Stimulated activated CD4-positive, alpha-beta T cell treated with anti-CD3 and anti-CD28 coated beads, Interleukin-2, amount 100 ng/mL, for 48 hours (primary cell): ENCODE measurements at regions not wholly inside any gene's neighbourhood (a gene's known extent, or its start where the extent isn't known, plus 50 kb on each side); places are given as distances from the start of the nearest gene placed in this dataset.
A peak's percentile ranks its signal among the peaks of the same experiment; 100 is the strongest.

ENCODE experiments used
- DNase-seq, 2 donors: peaks; one replicate each; pipeline ENCODE4 v3.0.0-alpha.2; 2020

GRCh38 chr4:123455360-123455759, 58.8 kb downstream of the SPRY1 start:
- no peak for DNase-seq

GRCh38 chr4:123462007-123462406, 65.4 kb downstream of the SPRY1 start:
- no peak for DNase-seq

GRCh38 chr4:123463869-123464268, 67.3 kb downstream of the SPRY1 start:
- no peak for DNase-seq

GRCh38 chr4:123465416-123465815, 68.8 kb downstream of the SPRY1 start:
- no peak for DNase-seq

DNA sequence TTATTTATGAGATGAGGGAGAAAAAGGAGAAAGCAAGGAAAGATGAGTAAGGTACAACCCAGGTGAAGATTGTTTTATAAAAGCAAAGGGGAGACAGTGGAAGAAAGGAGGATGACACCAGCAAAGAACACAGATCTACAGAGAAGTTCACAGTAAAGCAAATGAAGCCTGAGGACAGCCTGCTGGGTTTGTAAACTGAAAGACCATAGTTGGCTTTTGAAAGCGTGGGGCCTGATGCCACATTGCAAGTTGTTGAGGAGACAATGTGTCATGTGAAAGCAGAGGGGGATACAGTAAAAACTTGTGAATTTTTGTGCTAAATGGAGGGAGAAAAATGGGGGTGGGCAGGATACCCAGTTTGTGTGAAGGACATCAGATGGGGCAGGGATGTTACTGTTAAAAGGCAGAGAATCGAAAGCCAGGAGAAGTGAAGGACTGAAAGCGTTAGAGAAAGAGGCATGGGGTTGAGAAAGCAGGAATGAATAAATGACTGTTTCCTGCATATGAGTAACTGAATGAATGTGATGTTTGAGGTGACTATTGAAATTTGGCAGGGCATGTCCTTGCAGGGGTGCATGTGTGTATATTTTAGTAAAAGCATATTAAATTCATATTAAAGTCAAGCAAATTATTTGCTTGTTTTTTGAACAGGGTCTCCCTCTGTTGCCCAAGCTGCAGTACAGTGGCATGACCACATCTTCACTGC, 69.6 kb downstream of the SPRY1 start:
- DNase-seq: no peak

DNA sequence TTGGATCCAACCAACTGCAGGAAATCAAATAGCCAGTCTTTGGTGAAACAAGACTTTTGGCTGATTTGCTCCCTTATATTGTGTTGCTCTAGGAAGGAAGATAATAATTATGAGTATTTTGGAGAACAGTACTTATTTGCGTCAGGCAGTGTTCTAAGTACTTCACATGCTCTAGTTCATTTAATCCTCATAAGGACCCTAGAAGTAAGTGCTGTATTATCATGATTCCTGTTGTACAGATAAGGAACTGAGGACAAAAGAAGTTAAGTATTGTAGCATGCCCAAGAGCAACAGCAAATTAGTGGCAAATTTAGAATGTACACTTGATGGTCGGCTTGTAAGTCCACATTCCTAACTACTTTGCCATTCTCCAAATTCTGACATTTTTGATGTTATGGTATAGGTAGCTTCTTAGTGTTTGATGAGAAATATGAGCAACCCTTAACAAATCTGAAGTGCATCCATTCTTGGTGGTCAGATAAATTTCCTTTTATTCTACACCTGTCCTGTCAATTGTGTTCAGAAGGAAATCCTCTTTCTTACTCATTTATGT, 72.0 kb downstream of the SPRY1 start:
- DNase-seq: no peak

GRCh38 chr4:123469245-123469644, 72.7 kb downstream of the SPRY1 start:
- DNase-seq: no peak

- no peak for DNase-seq
Observed at GRCh38 chr4:123469696-123470095, 73.1 kb downstream of the SPRY1 start.

DNA sequence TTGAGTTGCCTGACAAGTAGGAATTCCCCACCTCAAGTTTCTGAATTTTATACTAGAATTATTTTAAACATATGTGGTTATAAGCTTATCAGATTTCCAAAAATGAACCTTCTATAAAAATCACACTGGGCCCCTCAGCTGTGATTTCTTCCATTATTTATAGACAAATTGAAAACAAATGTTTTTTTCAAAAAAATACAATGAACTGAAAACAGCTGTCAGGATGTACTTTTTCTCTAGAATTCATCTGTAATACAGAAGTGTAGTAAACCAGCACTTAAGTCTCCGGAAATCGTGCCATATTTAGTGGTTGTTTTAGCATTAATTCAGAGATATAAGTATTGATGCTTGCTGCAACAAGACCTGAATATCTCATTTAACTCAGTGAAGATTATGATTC, 74.0 kb downstream of the SPRY1 start:
- DNase-seq: no peak

DNA sequence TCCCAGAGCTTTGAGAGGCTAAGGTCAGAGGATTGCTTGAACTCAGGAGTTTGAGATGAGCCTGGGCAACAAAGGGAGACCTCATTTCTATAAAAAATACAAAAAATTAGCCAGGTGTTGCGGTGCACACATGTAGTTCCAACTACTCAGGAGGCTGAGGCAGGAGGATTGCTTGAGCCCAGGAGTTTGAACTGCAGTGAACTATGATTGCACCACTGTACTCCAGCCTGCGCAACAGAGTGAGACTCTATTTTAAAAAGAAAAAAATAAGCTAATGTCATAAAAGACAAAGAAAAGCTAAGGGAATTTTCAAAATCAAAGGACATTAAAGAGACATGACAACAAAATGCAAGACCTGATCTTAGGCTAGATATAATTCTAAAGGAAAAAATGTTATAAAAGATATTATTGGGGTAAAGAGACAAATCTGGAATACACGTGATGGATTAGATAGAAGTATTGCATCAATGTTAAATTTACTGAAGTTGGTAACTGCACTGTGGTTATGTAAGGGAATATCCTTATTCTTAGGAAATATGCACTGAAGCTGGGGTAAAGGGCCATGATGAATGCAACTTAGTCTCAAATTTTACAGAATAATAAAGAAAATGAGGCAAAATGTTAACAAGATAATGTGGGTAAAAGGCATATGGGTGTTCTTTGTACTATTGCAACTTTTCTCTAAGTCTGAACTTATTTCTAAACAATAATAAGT, 75.2 kb downstream of the SPRY1 start:
- no peak for DNase-seq

GRCh38 chr4:123474817-123475216, 78.2 kb downstream of the SPRY1 start:
- DNase-seq: no peak

- DNase-seq: no peak
Observed at GRCh38 chr4:123476089-123476488, 79.5 kb downstream of the SPRY1 start.

- DNase-seq: peak in 1 of 2 donors; percentile 38
Observed at GRCh38 chr4:123477711-123478209, 81.2 kb downstream of the SPRY1 start.

DNA sequence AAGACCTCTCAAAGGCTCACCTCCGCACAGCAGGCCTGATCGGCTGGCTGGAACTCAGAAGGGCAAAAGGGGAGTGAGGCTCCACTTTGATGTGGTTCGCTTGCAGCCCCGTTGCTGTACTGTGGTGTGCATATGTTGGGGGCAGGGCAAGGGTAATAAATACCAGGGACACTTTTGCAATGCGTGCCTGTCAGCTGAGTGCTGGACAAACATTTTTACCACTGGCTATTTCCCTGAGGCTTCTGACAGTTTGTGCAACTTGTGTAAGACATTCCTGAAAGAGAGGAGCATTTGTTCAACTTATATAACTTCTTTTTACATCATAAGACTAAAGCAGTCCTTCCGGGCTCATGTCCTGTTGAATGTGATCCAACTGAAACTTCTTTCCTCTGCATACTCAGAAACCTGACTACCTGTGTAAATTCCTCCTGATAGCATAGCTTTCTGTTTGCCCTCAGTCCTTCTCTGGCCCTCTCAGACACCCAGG, 82.3 kb downstream of the SPRY1 start:
- DNase-seq: no peak

DNA sequence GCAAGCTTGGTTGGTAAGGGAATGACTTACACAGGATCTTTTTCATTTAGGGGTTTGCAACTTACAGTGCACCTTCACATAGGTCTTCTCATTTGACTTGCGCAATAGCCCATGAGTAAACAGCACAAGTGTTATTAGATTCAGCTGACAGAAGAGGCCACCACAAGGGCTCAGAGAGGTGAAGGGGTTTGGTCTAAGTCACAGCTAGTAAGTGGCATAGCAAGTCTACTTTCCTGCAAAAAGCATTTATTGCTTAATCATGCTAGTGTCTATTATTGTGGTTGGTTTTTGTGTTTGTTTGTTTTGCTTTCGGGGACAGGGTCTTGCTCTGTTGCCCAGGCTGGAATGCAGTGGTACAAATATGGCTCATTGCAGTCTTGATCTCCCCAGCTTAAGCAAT, 83.3 kb downstream of the SPRY1 start:
- DNase-seq: no peak

DNA sequence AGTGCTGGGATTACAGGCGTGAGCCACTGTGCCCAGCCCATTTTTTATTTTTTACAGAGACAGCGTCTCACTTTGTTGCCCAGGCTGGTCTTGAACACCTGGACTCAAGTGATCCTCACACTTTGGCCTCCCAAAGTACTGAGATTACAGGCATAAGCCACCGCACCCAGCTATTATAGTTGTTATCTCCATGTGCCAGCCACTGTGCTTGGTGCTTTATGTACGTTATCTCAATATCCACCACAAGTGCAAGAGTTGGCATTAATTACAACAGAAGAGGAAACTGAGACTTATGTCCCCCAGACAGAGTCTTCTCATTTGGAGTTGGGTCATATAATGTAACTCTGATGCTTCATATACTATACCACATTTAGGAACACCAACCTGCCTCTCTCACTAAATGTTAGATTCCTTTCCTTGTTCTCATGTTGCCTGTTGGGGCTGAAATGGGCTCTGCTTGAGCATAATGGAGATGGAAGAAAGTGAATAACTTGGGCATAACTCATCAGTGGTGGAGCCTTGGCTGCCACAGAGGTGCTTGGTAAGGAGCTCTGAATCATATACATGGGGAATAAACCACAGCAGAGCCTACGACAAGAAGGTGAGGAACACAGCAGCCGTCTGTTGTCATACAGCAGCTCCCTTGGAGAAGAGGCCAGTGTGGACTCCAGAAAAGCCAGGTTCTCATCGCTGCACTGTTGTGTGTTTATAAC, 84.3 kb downstream of the SPRY1 start:
- no peak for DNase-seq

GRCh38 chr4:123481717-123482116, 85.1 kb downstream of the SPRY1 start:
- no peak for DNase-seq

GRCh38 chr4:123484291-123484926, 87.8 kb downstream of the SPRY1 start:
- no peak for DNase-seq

- DNase-seq: no peak
Observed at GRCh38 chr4:123485601-123486000, 89.0 kb downstream of the SPRY1 start.

GRCh38 chr4:123488916-123489315, 92.3 kb downstream of the SPRY1 start:
- DNase-seq: no peak

GRCh38 chr4:123495530-123495929, 98.9 kb downstream of the SPRY1 start:
- DNase-seq: no peak

DNA sequence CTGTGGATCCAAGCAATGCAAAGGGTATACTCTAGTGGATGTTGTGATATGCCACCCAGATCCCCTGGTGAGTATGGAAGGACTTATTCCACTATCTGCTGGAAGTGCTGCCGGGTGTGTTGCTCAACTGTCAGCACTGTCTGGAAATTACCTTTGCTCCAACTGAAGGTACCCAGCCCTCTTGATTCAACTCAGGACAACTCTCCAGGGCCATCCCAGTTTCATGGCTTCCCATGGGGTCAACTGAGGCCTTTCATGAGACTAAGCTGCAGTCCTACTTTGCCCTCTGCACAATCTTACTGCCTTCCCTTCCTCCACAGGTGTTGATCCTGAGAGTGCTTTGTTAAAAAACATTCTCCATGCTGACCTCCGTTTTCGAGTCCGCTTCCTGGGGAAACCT, 99.8 kb downstream of the SPRY1 start:
- DNase-seq: no peak

DNA sequence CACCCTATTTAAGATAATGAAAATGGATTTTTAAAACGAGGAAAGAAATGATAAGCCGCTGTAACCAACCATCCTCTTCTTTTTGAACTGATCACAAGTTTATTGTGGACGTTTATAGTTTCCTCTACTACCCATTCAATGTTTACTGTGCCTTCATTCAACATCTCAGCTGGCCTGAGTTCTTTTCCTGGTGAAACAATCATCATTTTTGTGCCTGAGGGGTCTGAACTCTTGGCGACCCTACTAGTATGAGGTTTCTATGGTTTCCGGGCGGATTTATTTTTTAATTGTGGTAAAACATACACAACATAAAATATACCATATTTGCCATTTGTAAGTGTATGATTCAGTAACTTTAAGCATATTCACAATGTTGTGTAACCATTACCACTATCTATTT, 100.7 kb downstream of the SPRY1 start:
- DNase-seq: no peak
